ENCODE measurements at regions not wholly inside any gene's neighbourhood (a gene's known extent, or its start where the extent isn't known, plus 50 kb on each side); places are given as distances from the start of the nearest gene placed in this dataset.

DNA sequence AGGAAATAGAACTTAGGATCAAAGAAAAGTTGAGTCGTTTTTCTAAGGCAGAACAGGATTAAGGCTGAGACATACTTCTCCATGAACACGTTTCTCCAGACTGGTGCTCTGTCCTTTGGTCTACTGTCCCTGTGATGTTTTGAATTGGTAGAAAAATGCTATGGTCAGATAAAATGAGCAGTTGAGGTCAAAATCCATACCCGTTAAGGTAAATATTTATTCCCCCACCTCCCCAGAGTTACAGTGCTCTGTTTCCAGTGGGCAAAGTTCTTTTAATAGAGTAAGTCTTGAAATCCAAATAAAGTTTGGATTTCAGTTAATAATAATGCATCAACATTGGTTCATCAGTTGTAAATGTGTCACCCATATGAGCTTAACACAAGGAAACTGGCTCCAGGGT is 74.5 kb downstream of the PTHLH start (continued):
- TF ChIP-seq, protein P1, sequence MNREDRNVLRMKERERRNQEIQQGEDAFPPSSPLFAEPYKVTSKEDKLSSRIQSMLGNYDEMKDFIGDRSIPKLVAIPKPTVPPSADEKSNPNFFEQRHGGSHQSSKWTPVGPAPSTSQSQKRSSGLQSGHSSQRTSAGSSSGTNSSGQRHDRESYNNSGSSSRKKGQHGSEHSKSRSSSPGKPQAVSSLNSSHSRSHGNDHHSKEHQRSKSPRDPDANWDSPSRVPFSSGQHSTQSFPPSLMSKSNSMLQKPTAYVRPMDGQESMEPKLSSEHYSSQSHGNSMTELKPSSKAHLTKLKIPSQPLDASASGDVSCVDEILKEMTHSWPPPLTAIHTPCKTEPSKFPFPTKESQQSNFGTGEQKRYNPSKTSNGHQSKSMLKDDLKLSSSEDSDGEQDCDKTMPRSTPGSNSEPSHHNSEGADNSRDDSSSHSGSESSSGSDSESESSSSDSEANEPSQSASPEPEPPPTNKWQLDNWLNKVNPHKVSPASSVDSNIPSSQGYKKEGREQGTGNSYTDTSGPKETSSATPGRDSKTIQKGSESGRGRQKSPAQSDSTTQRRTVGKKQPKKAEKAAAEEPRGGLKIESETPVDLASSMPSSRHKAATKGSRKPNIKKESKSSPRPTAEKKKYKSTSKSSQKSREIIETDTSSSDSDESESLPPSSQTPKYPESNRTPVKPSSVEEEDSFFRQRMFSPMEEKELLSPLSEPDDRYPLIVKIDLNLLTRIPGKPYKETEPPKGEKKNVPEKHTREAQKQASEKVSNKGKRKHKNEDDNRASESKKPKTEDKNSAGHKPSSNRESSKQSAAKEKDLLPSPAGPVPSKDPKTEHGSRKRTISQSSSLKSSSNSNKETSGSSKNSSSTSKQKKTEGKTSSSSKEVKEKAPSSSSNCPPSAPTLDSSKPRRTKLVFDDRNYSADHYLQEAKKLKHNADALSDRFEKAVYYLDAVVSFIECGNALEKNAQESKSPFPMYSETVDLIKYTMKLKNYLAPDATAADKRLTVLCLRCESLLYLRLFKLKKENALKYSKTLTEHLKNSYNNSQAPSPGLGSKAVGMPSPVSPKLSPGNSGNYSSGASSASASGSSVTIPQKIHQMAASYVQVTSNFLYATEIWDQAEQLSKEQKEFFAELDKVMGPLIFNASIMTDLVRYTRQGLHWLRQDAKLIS (CRISPR knock-in tag; IDR thresholded peaks at IDR 0.05) = no peak
- peak; percentile 72 for TF ChIP-seq PPARG (CRISPR knock-in tag; conservative IDR thresholded peaks at IDR 0.05)
- no peak for TF ChIP-seq KAT7 (CRISPR knock-in tag; IDR thresholded peaks at IDR 0.05; ENCODE audit: borderline replicate concordance)
- TF ChIP-seq SP1 (IDR thresholded peaks at IDR 0.05) = no peak
- TF ChIP-seq SP1 (CRISPR knock-in tag; IDR thresholded peaks at IDR 0.05) = no peak
- TF ChIP-seq RARG (CRISPR knock-in tag; IDR thresholded peaks at IDR 0.05; ENCODE audit: low read depth) = no peak
- no peak for TF ChIP-seq MTA3 (CRISPR knock-in tag; IDR thresholded peaks at IDR 0.05)
- no peak for TF ChIP-seq ZNF362 (CRISPR knock-in tag; IDR thresholded peaks at IDR 0.05; ENCODE audit: borderline replicate concordance)
- TF ChIP-seq TAF15 (IDR thresholded peaks at IDR 0.05; ENCODE audit: low read depth, low read length, poor library complexity, severe bottlenecking) = no peak
- TF ChIP-seq ZKSCAN5 (CRISPR knock-in tag; IDR thresholded peaks at IDR 0.05) = no peak
- no peak for TF ChIP-seq POLR2AphosphoS5 (IDR thresholded peaks at IDR 0.05; ENCODE audit: low read depth, low read length)
- peak; percentile 37; the same call in 1 of the 2 replicates for TF ChIP-seq GATA4 (IDR thresholded peaks at IDR 0.05; ENCODE audit: borderline replicate concordance, low read depth)
- TF ChIP-seq ATF4 (CRISPR knock-in tag; IDR thresholded peaks at IDR 0.05) = no peak
- peak; percentile 43; the same call in 1 of the 2 replicates for TF ChIP-seq GATAD2A (CRISPR knock-in tag; IDR thresholded peaks at IDR 0.05)
- TF ChIP-seq ZNF318 (CRISPR knock-in tag; IDR thresholded peaks at IDR 0.05) = no peak
- TF ChIP-seq ZNF264 (CRISPR knock-in tag; IDR thresholded peaks at IDR 0.05) = no peak
- TF ChIP-seq NCOA2 (CRISPR knock-in tag; IDR thresholded peaks at IDR 0.05) = peak; percentile 49; the same call in 1 of the 2 replicates

Measured in HepG2 (cell line).